Hepatocyte (in vitro differentiated cells): ENCODE measurements at regions not wholly inside any gene's neighbourhood (a gene's known extent, or its start where the extent isn't known, plus 50 kb on each side); places are given as distances from the start of the nearest gene placed in this dataset.
A peak's percentile ranks its signal among the peaks of the same experiment; 100 is the strongest.
"Not testable (repeated sequence)": the region's sequence is repeated elsewhere in the genome, so short reads cannot be mapped to it uniquely, and the experiment has no call there.

Experiments used
- DNase-seq: peaks from one replicate; pipeline ENCODE4 v3.0.0-alpha.2; 2016; ENCODE audit warnings: low spot score
- H2AFZ ChIP-seq: fragments of 200-600 bp; sonication (generic); 2 replicates; pipeline ENCODE4 v1.6.0; 2016; ENCODE audit warnings: antibody characterized with exemption, mild to moderate bottlenecking
- H3K27ac ChIP-seq: fragments of 200-600 bp; sonication (generic); 2 replicates; pipeline ENCODE4 v1.5.1; 2016; ENCODE audit warnings: mild to moderate bottlenecking
- H3K27me3 ChIP-seq: fragments of 200-600 bp; sonication (generic); 2 replicates; pipeline ENCODE4 v1.6.1; 2016
- H3K36me3 ChIP-seq: fragments of 200-600 bp; sonication (generic); replicated peaks from 2 replicates; pipeline ENCODE4 v1.5.1; 2016; ENCODE audit warnings: low read depth; ENCODE audit not compliant: insufficient read depth
- H3K4me1 ChIP-seq: fragments of 200-600 bp; sonication (generic); 2 replicates; pipeline ENCODE4 v1.5.1; 2016; ENCODE audit warnings: mild to moderate bottlenecking, moderate library complexity; ENCODE audit not compliant: insufficient read depth
- H3K4me2 ChIP-seq: fragments of 200-600 bp; sonication (generic); 2 replicates; pipeline ENCODE4 v1.6.0; 2016
- H3K4me3 ChIP-seq: fragments of 200-600 bp; sonication (generic); 2 replicates; pipeline ENCODE4 v1.5.1; 2016; ENCODE audit warnings: mild to moderate bottlenecking
- H3K79me2 ChIP-seq: fragments of 200-600 bp; sonication (generic); 2 replicates; pipeline ENCODE4 v1.6.0; 2017; ENCODE audit warnings: mild to moderate bottlenecking
- H3K9me2 ChIP-seq: fragments of 200-600 bp; sonication (generic); replicated peaks from 2 replicates; pipeline ENCODE4 v1.6.0; 2017; ENCODE audit warnings: mild to moderate bottlenecking; ENCODE audit not compliant: insufficient read depth
- H3K9me3 ChIP-seq: fragments of 200-600 bp; sonication (generic); 2 replicates; pipeline ENCODE4 v1.5.1; 2016; ENCODE audit warnings: low read depth, mild to moderate bottlenecking
- H4K20me1 ChIP-seq: fragments of 200-600 bp; sonication (generic); 2 replicates; pipeline ENCODE4 v1.6.0; 2016; ENCODE audit warnings: mild to moderate bottlenecking; ENCODE audit not compliant: insufficient read depth, poor library complexity, severe bottlenecking
- CTCF ChIP-seq: fragments of 200-600 bp; sonication (generic); IDR thresholded peaks from 2 replicates; pipeline ENCODE4 v1.5.1; 2016; ENCODE audit warnings: antibody characterized with exemption, mild to moderate bottlenecking; ENCODE audit not compliant: poor library complexity
- EZH2 ChIP-seq: fragments of 200-600 bp; sonication (generic); IDR thresholded peaks from 2 replicates; pipeline ENCODE4 v1.6.1; 2016; ENCODE audit warnings: antibody characterized with exemption, mild to moderate bottlenecking, borderline replicate concordance
- EZH2phosphoT487 ChIP-seq: fragments of 200-600 bp; sonication (generic); IDR thresholded peaks from one replicate; pipeline ENCODE4 v1.6.1; 2018; ENCODE audit warnings: antibody characterized with exemption, mild to moderate bottlenecking, low read depth, moderate library complexity; ENCODE audit not compliant: unreplicated experiment, severe bottlenecking
- WGBS: methylation state at CpG from one replicate; pipeline ENCODE4 v1.1.6; 2016; ENCODE audit warnings: low lambda C conversion rate; ENCODE audit errors: missing lambda C conversion rate; 5-methylcytosine and 5-hydroxymethylcytosine counted together

GRCh38 chr12:67069451-67070306 is 199.5 kb upstream of the CAND1 start:
- Histone ChIP-seq H3K9me2 (no peaks in the 10 kb centered on the region), H3K4me2 (peak overlapping the region; percentile 95), H3K79me2 (peaks cover 28% of the 10 kb centered on the region), H2AFZ (peak overlapping the region; percentile 88), H4K20me1 (peaks cover 5% of the 10 kb centered on the region), H3K27me3 (peaks cover 3% of the 10 kb centered on the region), H3K4me3 (peak overlapping the region; percentile 91), H3K9me3 (no peaks in the 10 kb centered on the region), H3K36me3 (no peaks in the 10 kb centered on the region), H3K27ac (peak overlapping the region; percentile 80), H3K4me1 (peaks cover 13% of the 10 kb centered on the region)
- 3% methylated on average over 58 of the region's 68 CpGs for WGBS
- DNase-seq: peak; percentile 73
- no peak for TF ChIP-seq EZH2phosphoT487
- TF ChIP-seq CTCF: no peak
- no peak for TF ChIP-seq EZH2

- WGBS: 37% methylated on average over 6 of the region's 6 CpGs
- no peaks in the 10 kb centered on the region for H3K9me3 ChIP-seq
- H3K79me2 ChIP-seq: peaks cover 25% of the 10 kb centered on the region
- H3K9me2 ChIP-seq: no peaks in the 10 kb centered on the region
- TF ChIP-seq EZH2phosphoT487 (no peak), EZH2 (no peak), CTCF (no peak)
- peaks cover 3% of the 10 kb centered on the region for H3K27me3 ChIP-seq
- H3K4me1 ChIP-seq: peaks cover 13% of the 10 kb centered on the region
- peak overlapping the region; percentile 88 for H2AFZ ChIP-seq
- no peak overlapping the region for H3K27ac ChIP-seq
- H3K4me3 ChIP-seq: no peak overlapping the region
- H4K20me1 ChIP-seq: peaks cover 5% of the 10 kb centered on the region
- H3K4me2 ChIP-seq: peak overlapping the region; percentile 95
- H3K36me3 ChIP-seq: no peaks in the 10 kb centered on the region
- DNase-seq: no peak
Measured at GRCh38 chr12:67070307-67070600, 198.9 kb upstream of the CAND1 start.

GRCh38 chr12:67070604-67071003 is 198.6 kb upstream of the CAND1 start:
- Histone ChIP-seq H2AFZ (no peak overlapping the region), H3K36me3 (no peaks in the 10 kb centered on the region), H3K4me3 (no peak overlapping the region), H3K27me3 (peaks cover 7% of the 10 kb centered on the region), H4K20me1 (peaks cover 3% of the 10 kb centered on the region), H3K4me1 (peaks cover 13% of the 10 kb centered on the region), H3K79me2 (peaks cover 21% of the 10 kb centered on the region), H3K4me2 (peak overlapping the region; percentile 95), H3K9me2 (no peaks in the 10 kb centered on the region), H3K9me3 (no peaks in the 10 kb centered on the region), H3K27ac (no peak overlapping the region)
- TF ChIP-seq EZH2: no peak
- no peak for TF ChIP-seq EZH2phosphoT487
- no peak for TF ChIP-seq CTCF
- DNase-seq: no peak
- 79% methylated on average over 4 of the region's 4 CpGs for WGBS

- not testable (repeated sequence) for H3K9me3 ChIP-seq, H2AFZ ChIP-seq, H3K4me3 ChIP-seq, H3K9me2 ChIP-seq, DNase-seq, H3K27ac ChIP-seq, H3K79me2 ChIP-seq, H4K20me1 ChIP-seq, H3K36me3 ChIP-seq, H3K4me1 ChIP-seq, H3K4me2 ChIP-seq
- WGBS: 88% methylated on average over 4 of the region's 4 CpGs
- peaks cover 14% of the 10 kb centered on the region for H3K27me3 ChIP-seq
Measured at GRCh38 chr12:67072281-67072680, 196.9 kb upstream of the CAND1 start.
